NCI-H1417 treated with DMSO at 0.1 percent for 48 hours (cell line): ENCODE measurements at regions not wholly inside any gene's neighbourhood (a gene's known extent, or its start where the extent isn't known, plus 50 kb on each side); places are given as distances from the start of the nearest gene placed in this dataset.
"Not testable (repeated sequence)": the region's sequence is repeated elsewhere in the genome, so short reads cannot be mapped to it uniquely, and the experiment has no call there.

Experiments
- DNase-seq: peaks from one replicate; lab custom pipeline; 2025; lab: John Stamatoyannopoulos, UW

- DNase-seq: no peak
Measured at GRCh38 chr2:240375024-240375645, 60.3 kb upstream of the GPC1 start.

- no peak for DNase-seq
Measured at GRCh38 chr2:240376739-240377138, 58.7 kb upstream of the GPC1 start.

DNA sequence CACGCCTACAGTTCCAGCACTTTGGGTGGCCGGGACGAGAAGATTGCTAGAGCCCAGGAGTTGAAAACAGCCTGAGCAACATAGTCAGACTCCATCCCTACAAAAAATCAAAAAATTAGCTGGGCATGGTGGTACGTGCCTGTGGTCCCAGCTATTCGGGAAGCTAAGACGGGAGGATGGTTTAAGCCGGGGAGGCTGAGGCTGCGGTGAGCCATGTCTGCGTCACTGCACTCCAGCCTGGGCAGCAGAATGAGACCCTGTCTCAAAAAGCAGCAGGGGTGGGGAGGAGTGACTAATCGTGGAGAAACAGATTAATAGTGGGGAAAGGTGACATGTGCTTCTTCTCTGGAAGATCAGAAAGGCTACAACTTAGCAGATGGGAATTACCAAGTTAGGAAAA is 58.1 kb upstream of the GPC1 start:
- DNase-seq: no peak

- no peak for DNase-seq
Measured at GRCh38 chr2:240379089-240379636, 56.3 kb upstream of the GPC1 start.

DNA sequence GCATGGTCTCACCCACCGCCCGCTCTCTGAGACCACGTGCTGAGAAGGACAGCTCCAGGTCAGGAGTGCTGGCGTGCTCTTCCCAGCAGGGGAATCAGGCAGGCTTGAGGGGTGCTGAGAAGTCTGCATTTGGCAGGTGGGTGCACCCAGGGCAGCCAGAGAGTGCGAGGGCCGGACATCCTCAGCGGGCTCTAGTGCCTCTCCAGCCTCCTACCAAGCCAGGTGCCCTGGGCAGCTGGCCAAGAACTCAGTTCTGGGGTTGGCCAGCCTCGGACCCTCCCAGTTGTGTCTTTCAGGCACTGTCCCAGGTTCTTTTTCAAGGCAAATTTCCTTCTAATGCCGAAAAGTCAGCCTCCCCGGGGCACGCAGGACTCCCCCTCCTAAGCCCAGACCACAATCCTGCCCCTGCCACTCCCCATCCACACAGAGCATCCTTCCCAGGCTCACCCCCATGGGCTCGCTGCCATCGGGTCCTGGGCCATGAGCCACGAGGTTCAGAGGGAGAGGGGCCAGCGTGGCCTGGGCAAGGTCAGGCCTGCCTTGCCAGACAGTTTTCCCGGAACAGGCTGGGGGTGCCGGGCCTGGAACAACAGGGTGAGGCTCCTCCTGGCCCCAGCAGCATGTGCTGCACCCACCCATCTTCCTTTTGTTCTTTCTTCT is 52.2 kb upstream of the GPC1 start:
- no peak for DNase-seq

DNA sequence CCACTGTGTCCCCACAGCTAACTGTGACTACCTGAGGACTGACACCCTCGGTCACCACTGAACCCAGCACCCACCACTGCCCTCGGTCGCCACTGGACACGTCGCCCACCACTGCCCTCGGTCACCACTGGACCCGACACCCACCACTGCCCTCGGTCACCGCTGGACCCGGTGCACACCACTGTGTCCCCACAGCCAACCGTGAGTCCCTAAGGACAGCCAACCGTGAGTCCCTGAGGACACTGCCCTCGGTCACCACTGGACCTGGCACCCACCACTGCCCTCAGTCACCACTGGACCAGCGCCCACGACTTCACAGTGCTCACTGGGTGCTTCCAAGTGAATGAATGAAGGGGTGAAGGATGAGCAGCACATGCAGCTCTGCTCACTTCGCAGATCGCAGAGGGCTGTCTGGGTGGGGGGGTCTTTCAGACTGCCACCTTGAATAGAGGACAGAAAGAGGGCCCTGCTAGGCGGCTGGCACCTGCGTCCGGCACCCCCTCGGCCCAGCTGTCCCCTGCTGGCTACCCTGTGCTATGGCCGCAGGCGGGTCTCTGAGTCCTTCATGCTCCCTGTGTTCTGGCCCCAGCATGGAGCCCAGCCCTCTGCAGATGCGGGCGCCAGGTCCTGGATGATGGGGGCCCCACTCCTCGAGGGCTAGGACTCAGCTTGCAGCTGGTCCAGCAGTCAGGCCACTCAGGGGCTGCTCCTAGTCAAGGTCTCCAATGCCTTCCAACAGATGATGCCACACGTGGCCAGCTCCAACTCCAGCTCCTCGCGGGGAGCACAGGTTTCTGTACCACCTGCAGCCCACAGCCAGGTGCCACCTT is 51.4 kb upstream of the GPC1 start:
- no peak for DNase-seq

- no peak for DNase-seq
Measured at GRCh38 chr2:240384711-240385450, 50.6 kb upstream of the GPC1 start.

GRCh38 chr2:240385451-240386161 is 49.9 kb upstream of the GPC1 start:
- DNase-seq: not testable (repeated sequence)
